K562 (cell line): ENCODE measurements at regions not wholly inside any gene's neighbourhood (a gene's known extent, or its start where the extent isn't known, plus 50 kb on each side); places are given as distances from the start of the nearest gene placed in this dataset.

Source experiments
- ZNF431 ChIP-seq: sonication (generic); formaldehyde crosslinking; IDR thresholded peaks from 2 replicates; pipeline ENCODE4 v1.8.0; 2022; ENCODE audit warnings: mild to moderate bottlenecking, missing genetic modification reagents
- ZNF77 ChIP-seq: fragments of 250-450 bp; sonication (Bioruptor Pico); IDR thresholded peaks from 2 replicates; pipeline ENCODE4 v1.5.0; 2020
- TF ChIP-seq, protein P1 (sequence below): fragments of 250-450 bp; sonication (Bioruptor Pico); IDR thresholded peaks from 2 replicates; pipeline ENCODE4 v1.5.1; 2021; ENCODE audit warnings: mild to moderate bottlenecking
- TF ChIP-seq, protein P2 (sequence below): IDR thresholded peaks from 3 replicates; pipeline ENCODE4 v1.6.1; 2011; ENCODE audit warnings: borderline replicate concordance, mild to moderate bottlenecking, moderate library complexity; ENCODE audit not compliant: insufficient read length; ENCODE audit errors: extremely low read depth
- TF ChIP-seq, protein P3 (sequence below): sonication (generic); formaldehyde crosslinking; IDR thresholded peaks from 2 replicates; pipeline ENCODE4 v1.4.0; 2020; ENCODE audit warnings: mild to moderate bottlenecking, missing genetic modification reagents

DNA sequence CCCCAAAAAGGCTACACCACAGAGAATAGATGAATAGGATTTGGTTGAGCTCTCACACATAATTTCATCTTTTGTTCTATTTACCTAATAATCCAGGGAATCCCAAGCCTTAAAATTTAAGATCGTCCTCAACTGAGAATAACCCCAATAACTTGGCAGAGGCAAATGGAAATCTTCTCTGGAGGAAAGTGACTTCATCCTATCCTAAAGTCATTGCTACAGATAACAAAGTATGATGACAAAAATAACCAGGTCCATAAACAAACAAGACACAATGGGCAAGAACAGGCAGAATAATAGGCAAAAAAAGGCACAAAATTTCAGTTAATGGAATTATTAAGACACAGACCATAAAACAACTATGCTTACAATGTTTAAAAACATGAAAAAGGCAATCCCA is 177.3 kb upstream of the STK26 start (continued):
- TF ChIP-seq, protein P1, sequence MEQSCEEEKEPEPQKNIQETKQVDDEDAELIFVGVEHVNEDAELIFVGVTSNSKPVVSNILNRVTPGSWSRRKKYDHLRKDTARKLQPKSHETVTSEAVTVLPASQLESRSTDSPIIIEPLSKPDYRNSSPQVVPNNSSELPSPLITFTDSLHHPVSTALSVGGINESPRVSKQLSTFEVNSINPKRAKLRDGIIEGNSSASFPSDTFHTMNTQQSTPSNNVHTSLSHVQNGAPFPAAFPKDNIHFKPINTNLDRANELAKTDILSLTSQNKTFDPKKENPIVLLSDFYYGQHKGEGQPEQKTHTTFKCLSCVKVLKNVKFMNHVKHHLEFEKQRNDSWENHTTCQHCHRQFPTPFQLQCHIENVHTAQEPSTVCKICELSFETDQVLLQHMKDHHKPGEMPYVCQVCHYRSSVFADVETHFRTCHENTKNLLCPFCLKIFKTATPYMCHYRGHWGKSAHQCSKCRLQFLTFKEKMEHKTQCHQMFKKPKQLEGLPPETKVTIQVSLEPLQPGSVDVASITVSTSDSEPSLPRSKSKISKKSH (CRISPR knock-in tag): no peak
- TF ChIP-seq ZNF77 (CRISPR knock-in tag) (no peak), ZNF431 (CRISPR knock-in tag) (no peak)
- TF ChIP-seq, protein P2, sequence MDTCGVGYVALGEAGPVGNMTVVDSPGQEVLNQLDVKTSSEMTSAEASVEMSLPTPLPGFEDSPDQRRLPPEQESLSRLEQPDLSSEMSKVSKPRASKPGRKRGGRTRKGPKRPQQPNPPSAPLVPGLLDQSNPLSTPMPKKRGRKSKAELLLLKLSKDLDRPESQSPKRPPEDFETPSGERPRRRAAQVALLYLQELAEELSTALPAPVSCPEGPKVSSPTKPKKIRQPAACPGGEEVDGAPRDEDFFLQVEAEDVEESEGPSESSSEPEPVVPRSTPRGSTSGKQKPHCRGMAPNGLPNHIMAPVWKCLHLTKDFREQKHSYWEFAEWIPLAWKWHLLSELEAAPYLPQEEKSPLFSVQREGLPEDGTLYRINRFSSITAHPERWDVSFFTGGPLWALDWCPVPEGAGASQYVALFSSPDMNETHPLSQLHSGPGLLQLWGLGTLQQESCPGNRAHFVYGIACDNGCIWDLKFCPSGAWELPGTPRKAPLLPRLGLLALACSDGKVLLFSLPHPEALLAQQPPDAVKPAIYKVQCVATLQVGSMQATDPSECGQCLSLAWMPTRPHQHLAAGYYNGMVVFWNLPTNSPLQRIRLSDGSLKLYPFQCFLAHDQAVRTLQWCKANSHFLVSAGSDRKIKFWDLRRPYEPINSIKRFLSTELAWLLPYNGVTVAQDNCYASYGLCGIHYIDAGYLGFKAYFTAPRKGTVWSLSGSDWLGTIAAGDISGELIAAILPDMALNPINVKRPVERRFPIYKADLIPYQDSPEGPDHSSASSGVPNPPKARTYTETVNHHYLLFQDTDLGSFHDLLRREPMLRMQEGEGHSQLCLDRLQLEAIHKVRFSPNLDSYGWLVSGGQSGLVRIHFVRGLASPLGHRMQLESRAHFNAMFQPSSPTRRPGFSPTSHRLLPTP: no peak
- TF ChIP-seq, protein P3, sequence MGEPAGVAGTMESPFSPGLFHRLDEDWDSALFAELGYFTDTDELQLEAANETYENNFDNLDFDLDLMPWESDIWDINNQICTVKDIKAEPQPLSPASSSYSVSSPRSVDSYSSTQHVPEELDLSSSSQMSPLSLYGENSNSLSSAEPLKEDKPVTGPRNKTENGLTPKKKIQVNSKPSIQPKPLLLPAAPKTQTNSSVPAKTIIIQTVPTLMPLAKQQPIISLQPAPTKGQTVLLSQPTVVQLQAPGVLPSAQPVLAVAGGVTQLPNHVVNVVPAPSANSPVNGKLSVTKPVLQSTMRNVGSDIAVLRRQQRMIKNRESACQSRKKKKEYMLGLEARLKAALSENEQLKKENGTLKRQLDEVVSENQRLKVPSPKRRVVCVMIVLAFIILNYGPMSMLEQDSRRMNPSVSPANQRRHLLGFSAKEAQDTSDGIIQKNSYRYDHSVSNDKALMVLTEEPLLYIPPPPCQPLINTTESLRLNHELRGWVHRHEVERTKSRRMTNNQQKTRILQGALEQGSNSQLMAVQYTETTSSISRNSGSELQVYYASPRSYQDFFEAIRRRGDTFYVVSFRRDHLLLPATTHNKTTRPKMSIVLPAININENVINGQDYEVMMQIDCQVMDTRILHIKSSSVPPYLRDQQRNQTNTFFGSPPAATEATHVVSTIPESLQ: no peak
